AG09309 (cell line): ENCODE measurements at regions not wholly inside any gene's neighbourhood (a gene's known extent, or its start where the extent isn't known, plus 50 kb on each side); places are given as distances from the start of the nearest gene placed in this dataset.
"Not testable (repeated sequence)": the region's sequence is repeated elsewhere in the genome, so short reads cannot be mapped to it uniquely, and the experiment has no call there.

ENCODE experiments used
- DNase-seq: peaks from one replicate; pipeline ENCODE4 v3.0.0-alpha.2; 2010; ENCODE audit warnings: low read depth
- H3K4me3 ChIP-seq: 2 replicates; pipeline ENCODE4 v1.5.1; 2011; ENCODE audit warnings: mild to moderate bottlenecking, low read depth, low read length, moderate library complexity; ENCODE audit not compliant: control insufficient read depth
- CTCF ChIP-seq: IDR thresholded peaks from 2 replicates; pipeline ENCODE4 v1.5.1; 2011; ENCODE audit warnings: mild to moderate bottlenecking, low read depth, low read length, inconsistent platforms; ENCODE audit not compliant: insufficient read depth, control insufficient read depth; ENCODE audit errors: missing control alignments

GRCh38 chr2:103396152-103396551 is 634.3 kb downstream of the TMEM182 start:
- no peak for TF ChIP-seq CTCF
- no peak for DNase-seq
- no peak overlapping the region for H3K4me3 ChIP-seq

GRCh38 chr2:103401621-103402020 is 639.8 kb downstream of the TMEM182 start:
- no peak for TF ChIP-seq CTCF
- no peak for DNase-seq

GRCh38 chr2:103402336-103402735 is 640.5 kb downstream of the TMEM182 start:
- no peak overlapping the region for H3K4me3 ChIP-seq
- DNase-seq = no peak
- no peak for TF ChIP-seq CTCF

More at GRCh38 chr2:103401621-103402020, 639.8 kb downstream of the TMEM182 start:
- H3K4me3 ChIP-seq = no peak overlapping the region

GRCh38 chr2:103402944-103403343 is 641.1 kb downstream of the TMEM182 start:
- DNase-seq = no peak
- no peak overlapping the region for H3K4me3 ChIP-seq
- TF ChIP-seq CTCF = no peak

- not testable (repeated sequence) for H3K4me3 ChIP-seq, DNase-seq
Observed at GRCh38 chr2:103403388-103403787, 641.6 kb downstream of the TMEM182 start.

- H3K4me3 ChIP-seq = no peak overlapping the region
- TF ChIP-seq CTCF = no peak
- DNase-seq = no peak
Observed at GRCh38 chr2:103410221-103410620, 648.4 kb downstream of the TMEM182 start.

- no peak overlapping the region for H3K4me3 ChIP-seq
- TF ChIP-seq CTCF = no peak
Observed at GRCh38 chr2:103419506-103419905, 657.7 kb downstream of the TMEM182 start.

More at GRCh38 chr2:103419506-103419905, 657.7 kb downstream of the TMEM182 start:
- no peak for DNase-seq
